ENCODE measurements at regions not wholly inside any gene's neighbourhood (a gene's known extent, or its start where the extent isn't known, plus 50 kb on each side); places are given as distances from the start of the nearest gene placed in this dataset.

DNA sequence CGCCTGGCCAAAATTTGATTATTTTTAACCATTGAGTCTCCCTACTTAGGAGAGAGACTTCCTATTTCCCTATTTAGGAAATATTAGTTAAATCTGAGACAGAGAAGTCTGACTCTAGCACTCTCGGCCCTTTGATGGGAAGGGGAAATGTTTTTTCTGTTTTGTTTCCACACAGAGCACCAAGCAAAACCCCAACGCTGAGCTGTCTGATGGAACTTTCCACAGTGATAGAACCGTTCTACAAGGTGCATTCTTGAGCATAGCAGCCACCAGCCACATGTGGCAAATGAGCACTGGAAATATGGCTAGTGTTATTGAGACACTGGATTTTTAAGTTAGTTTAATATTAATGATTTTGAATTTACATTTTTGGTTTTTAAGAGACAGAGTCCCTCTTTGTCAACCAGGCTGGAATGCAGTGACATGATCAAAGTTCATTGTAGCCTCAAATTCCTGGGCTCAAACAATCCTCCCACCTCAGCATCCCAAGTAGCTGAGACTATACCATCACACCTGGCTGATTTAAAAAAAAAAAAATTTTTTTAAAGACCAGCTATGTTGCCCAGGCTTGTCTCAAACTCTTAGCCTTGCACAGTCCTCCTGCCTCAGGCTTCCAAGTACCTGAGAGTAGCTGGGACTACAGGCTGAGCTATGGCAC is 77.3 kb upstream of the GALNT2 start:
- DNase-seq (ENCODE audit: low read depth) = no peak
- no peak overlapping the region for H3K4me3 ChIP-seq (ENCODE audit: low read depth, low read length)
- TF ChIP-seq CTCF (IDR thresholded peaks at IDR 0.05; ENCODE audit: control insufficient read depth, extremely low read depth, insufficient read depth) = no peak

GRCh38 chr1:229990326-229990725 is 76.7 kb upstream of the GALNT2 start:
- no peak overlapping the region for H3K4me3 ChIP-seq (ENCODE audit: low read depth, low read length)
- DNase-seq (ENCODE audit: low read depth) = no peak
- TF ChIP-seq CTCF (IDR thresholded peaks at IDR 0.05; ENCODE audit: control insufficient read depth, extremely low read depth, insufficient read depth) = no peak

DNA sequence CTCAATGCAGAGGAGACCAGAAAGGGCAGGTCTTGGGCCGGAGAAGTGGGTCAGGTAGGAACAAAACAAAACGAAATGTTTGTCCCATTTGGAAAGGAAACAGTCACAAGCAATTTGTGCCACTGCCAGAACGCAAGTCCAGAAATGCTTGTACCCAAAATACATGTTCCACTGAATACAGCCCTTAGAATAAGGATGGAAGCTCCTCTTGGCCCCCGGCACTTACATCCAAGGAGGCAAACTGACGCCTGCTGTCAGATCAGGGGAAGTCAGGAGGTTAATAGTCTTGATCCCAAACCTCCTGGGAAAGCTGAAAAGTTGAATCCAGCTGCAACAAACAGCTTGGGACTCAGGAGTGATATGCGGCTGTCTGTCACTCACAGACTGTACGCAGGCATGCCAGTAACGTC is 75.9 kb upstream of the GALNT2 start:
- TF ChIP-seq CTCF (IDR thresholded peaks at IDR 0.05; ENCODE audit: control insufficient read depth, extremely low read depth, insufficient read depth) = no peak
- no peak for DNase-seq (ENCODE audit: low read depth)
- no peak overlapping the region for H3K4me3 ChIP-seq (ENCODE audit: low read depth, low read length)

GRCh38 chr1:229991724-229992333 is 75.2 kb upstream of the GALNT2 start:
- DNase-seq (ENCODE audit: low read depth) = no peak
- H3K4me3 ChIP-seq (ENCODE audit: low read depth, low read length) = no peak overlapping the region
- TF ChIP-seq CTCF (IDR thresholded peaks at IDR 0.05; ENCODE audit: control insufficient read depth, extremely low read depth, insufficient read depth) = no peak

GRCh38 chr1:229993060-229993459 is 74.0 kb upstream of the GALNT2 start:
- H3K4me3 ChIP-seq (ENCODE audit: low read depth, low read length) = no peak overlapping the region
- no peak for TF ChIP-seq CTCF (IDR thresholded peaks at IDR 0.05; ENCODE audit: control insufficient read depth, extremely low read depth, insufficient read depth)
- no peak for DNase-seq (ENCODE audit: low read depth)

GRCh38 chr1:229993894-229994293 is 73.1 kb upstream of the GALNT2 start:
- TF ChIP-seq CTCF (IDR thresholded peaks at IDR 0.05; ENCODE audit: control insufficient read depth, extremely low read depth, insufficient read depth) = no peak
- no peak overlapping the region for H3K4me3 ChIP-seq (ENCODE audit: low read depth, low read length)
- DNase-seq (ENCODE audit: low read depth) = no peak
